PC-9 (cell line): ENCODE measurements at regions not wholly inside any gene's neighbourhood (a gene's known extent, or its start where the extent isn't known, plus 50 kb on each side); places are given as distances from the start of the nearest gene placed in this dataset.

Source experiments
- BruUV-seq: library from RNA; stranded (reverse); fragments of 400-500 nt; replicated peaks from 2 replicates; lab custom pipeline; 2021; lab: Mats Ljungman, UMichigan
- CTCF ChIA-PET: fragments of 300-600 bp; sonication (Branson Sonifier 250); formaldehyde crosslinking; loops from one replicate; lab custom pipeline; 2022; ENCODE audit warnings: antibody characterized with exemption; lab: Charles Lee
- POLR2A ChIA-PET: fragments of 300-600 bp; sonication (Branson Sonifier 250); formaldehyde crosslinking; loops from one replicate; lab custom pipeline; 2022; ENCODE audit warnings: antibody characterized with exemption; ENCODE audit not compliant: unreplicated experiment; lab: Charles Lee
- DNase-seq, 2 experiments: peaks; one replicate each; pipeline versions ENCODE4 v3.0.0 to v3.0.0-alpha.2; 2015 to 2022; ENCODE audit warnings: mixed read lengths in 1 of 2
- H2AFZ ChIP-seq: fragments of 200-600 bp; sonication (generic); 2 replicates; pipeline ENCODE4 v1.8.1; 2017; ENCODE audit warnings: antibody characterized with exemption
- H3F3A ChIP-seq: fragments of 200-600 bp; sonication (generic); 2 replicates; pipeline ENCODE4 v1.8.1; 2017; ENCODE audit warnings: antibody characterized with exemption, mild to moderate bottlenecking, low read depth; ENCODE audit not compliant: insufficient read depth
- H3K27ac ChIP-seq: fragments of 200-600 bp; sonication (generic); 2 replicates; pipeline ENCODE4 v1.6.1; 2016; ENCODE audit warnings: mixed run types
- H3K27me3 ChIP-seq: fragments of 200-600 bp; sonication (generic); 2 replicates; pipeline ENCODE4 v1.6.1; 2016; ENCODE audit warnings: low read depth, mixed run types; ENCODE audit not compliant: insufficient read depth
- H3K36me3 ChIP-seq: fragments of 200-600 bp; sonication (generic); 2 replicates; pipeline ENCODE4 v1.6.1; 2016; ENCODE audit warnings: low read depth, mixed run types
- H3K4me1 ChIP-seq: fragments of 200-600 bp; sonication (generic); replicated peaks from 2 replicates; pipeline ENCODE4 v1.6.1; 2016; ENCODE audit warnings: mixed run types; ENCODE audit not compliant: insufficient read depth
- H3K4me2 ChIP-seq: fragments of 200-600 bp; sonication (generic); 2 replicates; pipeline ENCODE4 v1.6.1; 2017; ENCODE audit warnings: mixed run types
- H3K4me3 ChIP-seq: fragments of 200-600 bp; sonication (generic); 2 replicates; pipeline ENCODE4 v1.6.1; 2016; ENCODE audit warnings: mixed run types
- H3K79me2 ChIP-seq: fragments of 200-600 bp; sonication (generic); 2 replicates; pipeline ENCODE4 v1.6.1; 2017; ENCODE audit warnings: low read depth, mixed run types
- H3K9me2 ChIP-seq: fragments of 200-600 bp; sonication (generic); 2 replicates; pipeline ENCODE4 v1.8.1; 2017; ENCODE audit warnings: mild to moderate bottlenecking; ENCODE audit not compliant: insufficient read depth
- H3K9me3 ChIP-seq: fragments of 200-600 bp; sonication (generic); 2 replicates; pipeline ENCODE4 v1.8.1; 2016; ENCODE audit warnings: low read depth; ENCODE audit not compliant: insufficient read depth
- H4K20me1 ChIP-seq: fragments of 200-600 bp; sonication (generic); 2 replicates; pipeline ENCODE4 v1.8.1; 2017; ENCODE audit not compliant: insufficient read depth
- EZH2 ChIP-seq: fragments of 200-600 bp; sonication (generic); IDR thresholded peaks from 2 replicates; pipeline ENCODE4 v1.8.0; 2017; ENCODE audit warnings: antibody characterized with exemption, low read depth
- intact Hi-C: fragments of 100-400 bp; cut with micrococcal nuclease; formaldehyde crosslinking; loops from one replicate; pipeline ENCODE4 v1.10.0; 2022; ENCODE audit not compliant: unreplicated experiment
- TF ChIP-seq, protein P1 (sequence below): fragments of 200-600 bp; sonication (generic); conservative IDR thresholded peaks from 2 replicates; pipeline ENCODE4 v1.6.1; 2017; ENCODE audit warnings: mixed run types, antibody characterized with exemption, mild to moderate bottlenecking, moderate library complexity

- no TSS peak for BruUV-seq
Measured at GRCh38 chr4:62131049-62131448, 930.9 kb downstream of the ADGRL3 start.

GRCh38 chr4:62130637-62131036 is 930.5 kb downstream of the ADGRL3 start:
- Histone ChIP-seq H4K20me1 (no peaks in the 10 kb centered on the region), H3K9me3 (no peaks in the 10 kb centered on the region), H3K36me3 (no peaks in the 10 kb centered on the region), H2AFZ (no peak overlapping the region), H3K4me2 (no peak overlapping the region), H3K9me2 (no peaks in the 10 kb centered on the region), H3K4me3 (no peak overlapping the region), H3K79me2 (no peaks in the 10 kb centered on the region), H3K27me3 (no peaks in the 10 kb centered on the region), H3K27ac (no peak overlapping the region), H3F3A (no peaks in the 10 kb centered on the region), H3K4me1 (no peaks in the 10 kb centered on the region)
- intact Hi-C loops = no loop called here
- POLR2A ChIA-PET = no interaction called here
- DNase-seq = no peak
- CTCF ChIA-PET = no interaction called here
- no TSS peak for BruUV-seq
- TF ChIP-seq EZH2 = no peak
- TF ChIP-seq, protein P1, sequence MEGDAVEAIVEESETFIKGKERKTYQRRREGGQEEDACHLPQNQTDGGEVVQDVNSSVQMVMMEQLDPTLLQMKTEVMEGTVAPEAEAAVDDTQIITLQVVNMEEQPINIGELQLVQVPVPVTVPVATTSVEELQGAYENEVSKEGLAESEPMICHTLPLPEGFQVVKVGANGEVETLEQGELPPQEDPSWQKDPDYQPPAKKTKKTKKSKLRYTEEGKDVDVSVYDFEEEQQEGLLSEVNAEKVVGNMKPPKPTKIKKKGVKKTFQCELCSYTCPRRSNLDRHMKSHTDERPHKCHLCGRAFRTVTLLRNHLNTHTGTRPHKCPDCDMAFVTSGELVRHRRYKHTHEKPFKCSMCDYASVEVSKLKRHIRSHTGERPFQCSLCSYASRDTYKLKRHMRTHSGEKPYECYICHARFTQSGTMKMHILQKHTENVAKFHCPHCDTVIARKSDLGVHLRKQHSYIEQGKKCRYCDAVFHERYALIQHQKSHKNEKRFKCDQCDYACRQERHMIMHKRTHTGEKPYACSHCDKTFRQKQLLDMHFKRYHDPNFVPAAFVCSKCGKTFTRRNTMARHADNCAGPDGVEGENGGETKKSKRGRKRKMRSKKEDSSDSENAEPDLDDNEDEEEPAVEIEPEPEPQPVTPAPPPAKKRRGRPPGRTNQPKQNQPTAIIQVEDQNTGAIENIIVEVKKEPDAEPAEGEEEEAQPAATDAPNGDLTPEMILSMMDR = no peak

More at GRCh38 chr4:62131049-62131448, 930.9 kb downstream of the ADGRL3 start:
- no peak for DNase-seq
- Histone ChIP-seq H3K9me2 (no peaks in the 10 kb centered on the region), H3K27me3 (no peaks in the 10 kb centered on the region), H2AFZ (no peak overlapping the region), H3K4me2 (no peak overlapping the region), H3K36me3 (no peaks in the 10 kb centered on the region), H3K4me1 (no peaks in the 10 kb centered on the region), H4K20me1 (no peaks in the 10 kb centered on the region), H3K4me3 (no peak overlapping the region), H3K79me2 (no peaks in the 10 kb centered on the region), H3K9me3 (no peaks in the 10 kb centered on the region), H3F3A (no peaks in the 10 kb centered on the region), H3K27ac (no peak overlapping the region)
- CTCF ChIA-PET = no interaction called here
- intact Hi-C loops = no loop called here
- TF ChIP-seq, protein P1 = no peak
- TF ChIP-seq EZH2 = no peak
- POLR2A ChIA-PET = no interaction called here

DNA sequence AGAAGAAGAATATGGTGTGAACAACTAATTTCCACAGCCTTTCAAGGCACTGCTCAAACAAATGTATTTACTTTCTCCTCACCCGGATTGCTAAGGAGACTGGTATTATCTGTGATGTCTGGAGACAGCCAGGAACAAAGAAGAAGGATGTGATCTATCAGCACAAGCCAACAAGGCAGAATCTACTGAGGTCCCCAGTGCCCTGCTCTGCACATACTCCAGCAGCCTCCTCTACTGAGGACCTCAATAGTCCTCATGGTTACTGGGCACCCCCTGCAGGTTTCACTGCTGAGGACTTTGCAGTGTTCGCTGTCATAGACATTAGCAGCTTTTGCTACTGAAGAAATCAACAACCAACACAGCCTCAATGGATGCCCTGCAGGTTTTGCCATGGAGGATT is 930.1 kb downstream of the ADGRL3 start:
- POLR2A ChIA-PET = no interaction called here
- Histone ChIP-seq H3K9me3 (no peaks in the 10 kb centered on the region), H3K27me3 (no peaks in the 10 kb centered on the region), H3K36me3 (no peaks in the 10 kb centered on the region), H3K4me1 (no peaks in the 10 kb centered on the region), H4K20me1 (no peaks in the 10 kb centered on the region), H3K4me2 (no peak overlapping the region), H3K27ac (no peak overlapping the region), H2AFZ (no peak overlapping the region), H3K79me2 (no peaks in the 10 kb centered on the region), H3F3A (no peaks in the 10 kb centered on the region), H3K4me3 (no peak overlapping the region), H3K9me2 (no peaks in the 10 kb centered on the region)
- intact Hi-C loops = no loop called here
- no TSS peak for BruUV-seq
- TF ChIP-seq, protein P1 = no peak
- TF ChIP-seq EZH2 = no peak
- no peak for DNase-seq
- CTCF ChIA-PET = no interaction called here
